Right atrium auricular region (tissue), 2 donors: ENCODE measurements at regions not wholly inside any gene's neighbourhood (a gene's known extent, or its start where the extent isn't known, plus 50 kb on each side); places are given as distances from the start of the nearest gene placed in this dataset.

Experiments
- DNase-seq: peaks from one replicate; pipeline ENCODE4 v3.0.0-alpha.2; 2019; ENCODE audit warnings: low spot score
- H3K27ac ChIP-seq, 2 donors: fragments of 200-600 bp; sonication (generic); 1 replicate in 1 of 2; 2 replicates in 1 of 2; pipeline ENCODE4 v1.5.1; 2016 to 2019
- H3K27me3 ChIP-seq, 2 donors: fragments of 200-600 bp; sonication (generic); one replicate each; pipeline versions ENCODE4 v1.5.1 to v1.6.0; 2017 to 2019
- H3K36me3 ChIP-seq: fragments of 200-600 bp; sonication (generic); one replicate; pipeline ENCODE4 v1.5.1; 2016
- H3K4me1 ChIP-seq, 2 donors: fragments of 200-600 bp; sonication (generic); one replicate each; pipeline versions ENCODE4 v1.5.1 to v1.6.0; 2017 to 2019
- H3K4me3 ChIP-seq, 2 donors: fragments of 200-600 bp; sonication (generic); 1 replicate in 1 of 2; 2 replicates in 1 of 2; pipeline ENCODE4 v1.5.1; 2017 to 2019; ENCODE audit warnings: mild to moderate bottlenecking in 1 of 2, moderate library complexity in 1 of 2
- H3K9me3 ChIP-seq, 2 donors: fragments of 200-600 bp; sonication (generic); one replicate each; pipeline ENCODE4 v1.5.1; 2019
- TF ChIP-seq, protein P1 (sequence below), 2 donors: fragments of 200-600 bp; sonication (generic); IDR thresholded peaks; one replicate each; pipeline ENCODE4 v1.5.1; 2019; ENCODE audit warnings: antibody characterized with exemption in 2 of 2

DNA sequence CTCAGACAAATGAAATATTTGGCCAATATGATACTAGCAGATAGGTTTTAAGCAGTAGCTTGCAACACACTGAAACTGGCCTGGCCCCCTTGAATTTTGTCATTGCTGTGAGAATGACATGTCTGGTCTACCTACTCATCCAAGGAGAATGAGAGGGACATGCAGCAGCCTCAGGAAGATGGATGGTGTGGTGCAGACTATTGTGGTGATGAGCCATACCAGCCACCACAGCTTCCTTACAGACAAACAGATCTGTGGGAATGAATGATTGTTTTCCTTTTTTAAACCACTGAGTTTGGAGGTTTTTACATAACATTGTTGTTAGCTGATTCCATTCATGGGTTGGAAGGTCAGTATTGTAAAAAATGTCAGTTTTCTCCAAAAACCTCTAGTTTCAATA is 133.7 kb upstream of the POU1F1 start:
- Histone ChIP-seq H3K36me3 (no peaks in the 10 kb centered on the region), H3K9me3 (no peaks in the 10 kb centered on the region), H3K4me3 (no peak overlapping the region), H3K27ac (no peak overlapping the region), H3K4me1 (no peaks in the 10 kb centered on the region), H3K27me3 (no peaks in the 10 kb centered on the region)
- TF ChIP-seq, protein P1, sequence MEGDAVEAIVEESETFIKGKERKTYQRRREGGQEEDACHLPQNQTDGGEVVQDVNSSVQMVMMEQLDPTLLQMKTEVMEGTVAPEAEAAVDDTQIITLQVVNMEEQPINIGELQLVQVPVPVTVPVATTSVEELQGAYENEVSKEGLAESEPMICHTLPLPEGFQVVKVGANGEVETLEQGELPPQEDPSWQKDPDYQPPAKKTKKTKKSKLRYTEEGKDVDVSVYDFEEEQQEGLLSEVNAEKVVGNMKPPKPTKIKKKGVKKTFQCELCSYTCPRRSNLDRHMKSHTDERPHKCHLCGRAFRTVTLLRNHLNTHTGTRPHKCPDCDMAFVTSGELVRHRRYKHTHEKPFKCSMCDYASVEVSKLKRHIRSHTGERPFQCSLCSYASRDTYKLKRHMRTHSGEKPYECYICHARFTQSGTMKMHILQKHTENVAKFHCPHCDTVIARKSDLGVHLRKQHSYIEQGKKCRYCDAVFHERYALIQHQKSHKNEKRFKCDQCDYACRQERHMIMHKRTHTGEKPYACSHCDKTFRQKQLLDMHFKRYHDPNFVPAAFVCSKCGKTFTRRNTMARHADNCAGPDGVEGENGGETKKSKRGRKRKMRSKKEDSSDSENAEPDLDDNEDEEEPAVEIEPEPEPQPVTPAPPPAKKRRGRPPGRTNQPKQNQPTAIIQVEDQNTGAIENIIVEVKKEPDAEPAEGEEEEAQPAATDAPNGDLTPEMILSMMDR (IDR thresholded peaks at IDR 0.05) = no peak
- no peak for DNase-seq

DNA sequence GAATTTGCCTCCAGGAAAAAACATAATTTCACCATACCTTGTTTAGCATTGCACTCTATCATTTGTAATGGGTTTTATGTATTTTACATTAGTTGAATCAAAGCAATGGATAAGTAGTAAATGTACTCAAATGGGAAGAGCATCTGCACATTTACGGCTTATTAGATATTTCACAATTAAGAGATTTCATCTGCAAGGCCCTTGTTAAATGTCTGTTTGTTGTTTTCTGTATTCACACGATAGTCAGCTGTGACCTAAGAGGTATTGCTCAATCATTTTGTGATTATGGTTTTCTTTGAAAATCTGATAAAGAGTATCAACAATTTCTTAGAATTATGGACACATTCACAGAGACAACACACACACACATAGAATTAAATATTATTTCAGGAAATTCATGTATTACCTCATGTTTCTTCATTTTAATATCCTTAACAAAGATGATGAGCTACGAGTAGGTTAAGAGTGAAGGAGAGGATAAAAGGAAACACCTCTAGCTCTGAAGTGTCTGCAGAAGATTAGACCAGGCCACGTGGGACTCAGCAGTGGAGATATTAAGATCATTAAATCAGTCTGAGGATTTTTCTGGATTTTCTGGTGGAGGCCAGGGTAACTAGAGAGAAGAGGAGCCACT is 121.9 kb upstream of the POU1F1 start:
- Histone ChIP-seq H3K4me1 (no peaks in the 10 kb centered on the region), H3K4me3 (no peak overlapping the region), H3K9me3 (peaks cover 0 to 13% of the 10 kb centered on the region in 2 donors), H3K27ac (no peak overlapping the region), H3K27me3 (no peaks in the 10 kb centered on the region), H3K36me3 (no peaks in the 10 kb centered on the region)
- TF ChIP-seq, protein P1 (IDR thresholded peaks at IDR 0.05) = no peak
- DNase-seq = no peak

DNA sequence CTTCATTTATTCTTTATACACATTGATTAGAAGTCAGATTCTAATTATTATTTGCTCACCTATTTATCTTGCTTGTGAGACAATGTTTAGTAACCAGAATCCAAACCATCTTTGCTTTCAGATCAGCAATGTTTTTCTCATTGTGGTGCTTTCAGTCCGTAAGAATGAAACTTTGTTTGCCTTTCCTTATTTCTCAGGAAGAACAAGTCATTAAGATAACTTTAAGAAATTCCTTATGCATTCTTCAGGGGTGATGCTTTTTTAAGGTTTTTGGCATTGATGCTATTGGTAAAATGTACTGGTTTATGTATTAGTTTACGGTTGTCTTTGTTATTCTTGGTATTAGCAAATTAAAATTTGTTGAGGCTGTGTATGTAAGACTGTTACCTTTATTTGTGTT is 120.8 kb upstream of the POU1F1 start:
- Histone ChIP-seq H3K36me3 (no peaks in the 10 kb centered on the region), H3K9me3 (peaks cover 0 to 13% of the 10 kb centered on the region in 2 donors), H3K4me3 (no peak overlapping the region), H3K27me3 (no peaks in the 10 kb centered on the region), H3K4me1 (no peaks in the 10 kb centered on the region), H3K27ac (no peak overlapping the region)
- TF ChIP-seq, protein P1 (IDR thresholded peaks at IDR 0.05) = no peak
- DNase-seq = no peak

DNA sequence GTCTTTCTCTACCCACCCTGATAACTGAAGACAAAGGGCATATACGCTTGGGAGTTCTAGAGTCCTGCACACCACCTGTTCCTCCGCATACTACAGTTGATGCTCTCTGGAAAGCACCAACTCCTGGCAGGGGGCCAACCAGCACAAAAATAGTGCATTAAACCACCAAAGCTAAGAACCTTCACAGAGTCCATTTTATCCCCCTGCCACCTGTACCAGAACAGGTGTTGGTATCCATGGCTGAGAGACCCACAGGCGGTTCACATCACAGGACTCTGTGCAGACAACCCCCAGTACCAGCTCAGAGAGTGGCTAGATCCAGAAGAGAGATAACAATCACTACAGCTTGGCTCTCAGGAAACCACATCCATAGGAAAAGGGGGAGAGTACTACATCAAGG is 114.4 kb upstream of the POU1F1 start:
- H3K36me3 ChIP-seq = no peaks in the 10 kb centered on the region
- H3K27me3 ChIP-seq = no peaks in the 10 kb centered on the region
- H3K4me3 ChIP-seq = no peak overlapping the region
- TF ChIP-seq, protein P1 (IDR thresholded peaks at IDR 0.05) = no peak
- H3K9me3 ChIP-seq = peaks cover 0 to 13% of the 10 kb centered on the region in 2 donors
- DNase-seq = no peak
- no peak overlapping the region for H3K27ac ChIP-seq
- H3K4me1 ChIP-seq = no peaks in the 10 kb centered on the region

DNA sequence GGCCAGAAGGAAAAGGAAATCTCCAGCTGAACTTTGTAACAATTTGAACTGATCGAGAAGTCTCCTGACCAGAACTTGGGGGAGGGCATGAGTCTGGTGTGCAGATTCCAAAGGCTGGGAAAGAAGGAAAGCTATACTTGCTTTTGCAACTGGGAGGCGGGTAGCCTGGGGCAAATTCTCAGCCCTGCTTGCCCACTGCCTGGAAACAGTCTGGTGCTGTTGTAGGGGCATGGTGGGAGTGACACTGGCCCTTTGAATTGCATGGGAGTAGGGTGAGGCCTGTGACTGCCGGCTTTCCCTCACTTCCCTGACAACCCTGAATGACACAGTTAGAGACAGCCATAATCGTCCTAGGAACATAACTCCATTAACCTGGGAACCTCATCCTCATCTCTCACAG is 114.0 kb upstream of the POU1F1 start:
- Histone ChIP-seq H3K36me3 (no peaks in the 10 kb centered on the region), H3K27me3 (no peaks in the 10 kb centered on the region), H3K4me1 (no peaks in the 10 kb centered on the region), H3K27ac (no peak overlapping the region), H3K4me3 (no peak overlapping the region), H3K9me3 (peaks cover 0 to 11% of the 10 kb centered on the region in 2 donors)
- DNase-seq = no peak
- TF ChIP-seq, protein P1 (IDR thresholded peaks at IDR 0.05) = no peak

DNA sequence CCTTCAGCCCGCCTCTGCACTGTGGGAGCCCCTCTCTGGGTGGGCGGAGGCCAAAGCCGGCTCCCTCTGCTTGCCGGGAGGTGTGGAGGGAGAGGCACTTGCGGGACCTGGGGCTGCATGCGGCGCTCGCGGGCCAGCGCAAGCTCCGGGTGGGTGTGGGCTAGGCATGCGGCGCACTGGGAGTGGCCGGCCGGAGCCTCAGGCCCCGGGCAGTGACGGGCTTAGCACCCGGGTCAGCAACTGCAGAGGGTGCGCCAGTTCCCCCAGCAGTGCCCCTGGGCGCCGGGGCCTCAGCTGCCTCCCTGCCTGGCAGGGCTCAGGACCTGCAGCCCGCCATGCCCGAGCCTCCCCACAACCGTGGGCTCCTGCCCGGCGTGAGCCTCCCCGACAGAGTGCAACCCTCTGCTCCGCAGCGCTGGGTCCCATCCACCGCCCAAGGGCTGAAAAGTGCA is 98.9 kb upstream of the POU1F1 start:
- Histone ChIP-seq H3K4me1 (no peaks in the 10 kb centered on the region), H3K36me3 (no peaks in the 10 kb centered on the region), H3K9me3 (no peaks in the 10 kb centered on the region), H3K27me3 (no peaks in the 10 kb centered on the region), H3K4me3 (no peak overlapping the region), H3K27ac (no peak overlapping the region)
- DNase-seq = no peak
- TF ChIP-seq, protein P1 (IDR thresholded peaks at IDR 0.05) = no peak
